Skin epidermis (tissue), 12 donors: ENCODE measurements at regions not wholly inside any gene's neighbourhood (a gene's known extent, or its start where the extent isn't known, plus 50 kb on each side); places are given as distances from the start of the nearest gene placed in this dataset.
A peak's percentile ranks its signal among the peaks of the same experiment; 100 is the strongest.
"Not testable (repeated sequence)": the region's sequence is repeated elsewhere in the genome, so short reads cannot be mapped to it uniquely, and the experiment has no call there.

Source experiments
- H3K27ac ChIP-seq, 21 experiments: fragments of 200-600 bp; sonication (generic) in 11 of 21; one replicate each; pipeline ENCODE4 v1.5.0; 2020; ENCODE audit warnings: mild to moderate bottlenecking in 3 of 21, inconsistent platforms in 2 of 21, moderate library complexity in 2 of 21
- H3K4me3 ChIP-seq, 7 experiments: fragments of 200-600 bp; sonication (generic) in 2 of 7; one replicate each; pipeline ENCODE4 v1.5.0; 2020; ENCODE audit warnings: inconsistent platforms in 2 of 7, mild to moderate bottlenecking in 2 of 7, moderate library complexity in 1 of 7

GRCh38 chr11:8768625-8769333 lies 86.2 kb downstream of the RPL27A start:
- Histone ChIP-seq H3K27ac (peak overlapping the region in 3 of 21 experiments; percentile 15 to 70 (median 60)), H3K4me3 (no peak overlapping the region)

DNA sequence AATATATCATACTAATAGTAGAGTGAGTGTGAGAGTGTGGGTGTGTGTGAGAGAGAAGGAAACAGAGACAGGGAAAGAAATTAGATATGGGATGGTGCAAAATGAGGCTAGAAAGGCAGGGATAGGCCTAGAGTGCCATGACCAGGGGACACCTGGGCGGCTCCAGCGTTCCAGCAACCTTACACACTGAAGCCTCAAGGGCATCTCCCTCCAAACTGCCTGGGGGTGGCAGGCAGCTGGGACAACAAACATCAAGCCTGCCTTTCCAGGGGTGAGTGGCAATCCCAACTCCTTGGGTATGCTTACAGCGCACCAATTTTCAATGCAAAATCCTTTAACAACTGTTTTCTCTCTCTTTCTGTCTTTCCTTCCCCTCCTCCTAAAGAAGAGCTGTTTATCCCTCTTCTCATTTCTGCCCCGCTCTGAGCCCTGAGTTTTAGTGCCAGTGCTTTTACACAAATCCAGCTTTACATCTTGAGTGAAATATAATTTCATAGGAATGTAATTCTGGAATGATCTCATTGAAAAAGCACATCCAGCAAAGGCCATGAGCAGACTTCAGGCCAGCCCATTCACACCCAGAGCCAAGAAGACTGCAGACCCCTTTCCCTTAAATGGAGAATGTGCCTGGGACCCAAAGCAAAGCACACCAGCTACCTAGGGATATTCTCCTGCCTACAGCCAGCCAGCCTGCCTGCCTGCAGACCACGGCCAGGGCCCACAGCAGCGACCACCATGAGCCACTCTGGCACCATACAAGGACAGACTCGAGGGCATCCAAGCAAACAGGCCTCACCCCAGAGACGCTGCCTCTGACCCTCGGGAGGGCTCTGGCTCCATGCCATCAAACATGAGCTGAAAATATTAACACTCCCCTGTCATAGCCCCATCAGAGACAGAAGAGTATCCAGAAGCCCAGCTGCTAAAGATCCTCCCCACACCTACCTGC lies 90.3 kb downstream of the RPL27A start:
- peak overlapping the region in 8 of 21 experiments; percentile 11 to 67 (median 45) for H3K27ac ChIP-seq
- no peak overlapping the region for H3K4me3 ChIP-seq

DNA sequence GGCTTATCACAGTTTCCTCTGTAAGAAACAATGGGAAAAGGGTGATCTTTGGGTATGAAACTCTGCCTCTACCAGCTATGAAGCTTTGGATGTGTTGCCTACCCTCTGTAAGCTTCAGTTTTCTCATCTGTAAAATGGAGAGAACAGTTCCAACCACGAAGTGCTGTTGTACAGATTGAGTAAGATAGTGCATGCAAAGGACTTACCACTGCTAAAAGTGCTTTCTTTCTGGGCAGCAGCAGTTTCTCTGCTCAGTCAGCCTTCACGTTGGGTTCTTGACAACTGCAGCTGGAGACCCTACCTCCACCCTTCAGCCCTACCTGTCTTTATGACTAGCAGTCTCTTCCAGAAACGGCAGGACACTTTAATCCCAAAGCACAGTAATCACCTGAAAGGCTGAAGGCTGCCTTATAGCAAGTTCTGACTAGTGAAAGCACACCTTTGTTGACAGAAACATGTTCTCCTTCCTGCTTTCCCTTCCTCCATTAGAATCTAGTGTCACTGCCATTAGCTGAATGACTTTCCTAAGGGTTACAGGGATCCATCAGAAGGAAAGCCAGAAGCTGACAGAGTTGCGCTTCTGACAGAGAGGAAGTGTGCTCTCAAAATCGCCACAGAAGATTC lies 91.4 kb downstream of the RPL27A start:
- Histone ChIP-seq H3K4me3 (no peak overlapping the region), H3K27ac (peak overlapping the region in 13 of 21 experiments; percentile 19 to 67 (median 56))

GRCh38 chr11:8774916-8775315 lies 92.3 kb downstream of the RPL27A start:
- H3K27ac ChIP-seq, result peak overlapping the region in 9 of 21 experiments; percentile 10 to 67 (median 55)
- not testable (repeated sequence) for H3K4me3 ChIP-seq

DNA sequence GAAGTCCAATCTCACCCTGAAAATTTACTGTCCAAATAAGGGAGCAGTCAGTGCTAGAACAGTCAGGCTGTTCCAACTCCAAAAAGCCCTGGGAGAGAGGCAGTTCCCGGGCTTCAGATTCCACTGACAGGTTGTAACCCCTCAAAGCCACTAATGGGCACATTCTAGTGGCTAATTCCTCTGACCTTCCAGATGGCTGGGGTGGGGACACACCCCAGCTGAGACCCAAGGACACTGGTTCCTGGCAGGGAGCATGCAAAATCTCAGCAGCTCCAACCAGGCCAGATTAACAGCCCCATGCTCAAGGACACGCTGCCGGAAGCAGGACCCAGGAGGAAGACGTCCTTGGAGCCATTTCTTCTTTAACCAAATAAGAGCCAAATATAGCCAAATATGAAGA lies 92.7 kb downstream of the RPL27A start:
- no peak overlapping the region for H3K4me3 ChIP-seq
- peak overlapping the region in 6 of 21 experiments; percentile 10 to 69 (median 54) for H3K27ac ChIP-seq

DNA sequence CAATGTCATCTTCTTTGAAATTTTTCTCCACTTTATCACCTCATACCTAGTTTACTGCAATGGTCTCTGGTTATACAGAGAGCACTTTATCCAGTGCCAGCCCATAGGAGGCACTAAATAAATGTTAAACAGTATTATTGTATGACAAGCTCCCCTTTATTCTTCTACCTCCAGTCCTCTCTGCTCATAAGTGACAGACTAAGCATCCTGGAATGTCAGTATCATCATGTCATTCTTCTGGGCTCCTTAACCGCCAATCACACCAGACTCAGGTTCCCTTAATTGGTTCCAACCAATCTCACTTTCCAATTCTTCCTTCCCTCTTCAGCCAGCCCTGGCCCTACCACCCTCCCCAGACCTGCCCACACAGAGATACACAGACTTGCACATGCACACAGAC lies 93.1 kb downstream of the RPL27A start:
- Histone ChIP-seq H3K27ac (peak overlapping the region in 4 of 21 experiments; percentile 10 to 69 (median 31)), H3K4me3 (no peak overlapping the region)

- Histone ChIP-seq H3K27ac (peak overlapping the region in 3 of 21 experiments; percentile 18 to 69 (median 50)), H3K4me3 (no peak overlapping the region)
These were observed 93.6 kb downstream of the RPL27A start for GRCh38 chr11:8776209-8776608.

GRCh38 chr11:8777907-8778767 lies 95.5 kb downstream of the RPL27A start:
- Histone ChIP-seq H3K4me3 (no peak overlapping the region), H3K27ac (peak overlapping the region in 15 of 21 experiments; percentile 2 to 75 (median 40))

DNA sequence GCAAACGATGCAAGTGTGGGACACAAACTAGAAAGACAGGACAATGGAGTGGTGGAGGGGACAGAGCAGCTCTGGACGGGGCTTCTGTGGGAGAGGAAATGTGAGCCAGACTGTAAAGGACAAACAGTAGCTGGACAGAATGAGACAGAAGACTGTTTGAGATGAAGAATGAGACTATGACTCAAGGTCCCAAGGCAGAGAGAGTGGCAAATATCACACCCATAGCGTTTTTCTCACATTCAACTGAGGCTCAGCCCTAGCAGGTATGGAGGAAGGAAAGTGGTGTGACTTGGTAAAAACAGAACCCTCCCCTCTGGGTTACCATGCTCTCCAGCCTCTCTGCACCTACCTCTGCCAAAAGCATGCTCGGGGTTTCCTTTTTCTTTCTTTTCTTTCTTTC lies 96.5 kb downstream of the RPL27A start:
- Histone ChIP-seq H3K27ac (peak overlapping the region in 10 of 21 experiments; percentile 2 to 75 (median 62)), H3K4me3 (no peak overlapping the region)

- no peak overlapping the region for H3K4me3 ChIP-seq
- H3K27ac ChIP-seq, result peak overlapping the region in 5 of 21 experiments; percentile 12 to 74 (median 46)
These were observed 97.1 kb downstream of the RPL27A start for GRCh38 chr11:8779732-8780131.

GRCh38 chr11:8784954-8785353 lies 102.4 kb downstream of the RPL27A start:
- no peak overlapping the region for H3K4me3 ChIP-seq
- H3K27ac ChIP-seq, result no peak overlapping the region

- Histone ChIP-seq H3K27ac (no peak overlapping the region), H3K4me3 (no peak overlapping the region)
These were observed 102.9 kb downstream of the RPL27A start for GRCh38 chr11:8785457-8785856.

GRCh38 chr11:8785998-8786397 lies 103.4 kb downstream of the RPL27A start:
- H3K27ac ChIP-seq, result no peak overlapping the region

DNA sequence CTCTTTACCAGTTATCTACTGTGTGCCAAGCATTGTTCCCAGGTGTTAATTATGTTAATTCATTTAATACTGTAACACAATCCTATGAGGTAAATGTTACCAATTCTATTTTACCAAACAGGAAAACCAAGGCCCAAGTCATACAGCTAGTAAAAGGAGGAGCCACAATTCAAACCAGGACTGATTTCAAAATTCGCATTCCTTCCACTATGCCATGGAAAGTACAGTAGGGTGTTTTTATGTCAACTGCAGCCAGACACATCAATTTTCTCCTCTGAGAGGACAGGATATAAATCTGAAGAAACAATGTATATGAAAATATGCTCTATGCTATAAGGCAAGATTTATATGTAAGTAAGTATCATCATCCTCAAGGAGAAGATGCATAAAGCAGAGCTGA lies 104.3 kb downstream of the RPL27A start:
- Histone ChIP-seq H3K27ac (peak overlapping the region in 2 of 21 experiments; percentile 28 to 31), H3K4me3 (no peak overlapping the region)

More at GRCh38 chr11:8785998-8786397, 103.4 kb downstream of the RPL27A start:
- H3K4me3 ChIP-seq, result no peak overlapping the region

GRCh38 chr11:8787372-8787771 lies 104.8 kb downstream of the RPL27A start:
- peak overlapping the region in 2 of 21 experiments; percentile 28 to 31 for H3K27ac ChIP-seq

DNA sequence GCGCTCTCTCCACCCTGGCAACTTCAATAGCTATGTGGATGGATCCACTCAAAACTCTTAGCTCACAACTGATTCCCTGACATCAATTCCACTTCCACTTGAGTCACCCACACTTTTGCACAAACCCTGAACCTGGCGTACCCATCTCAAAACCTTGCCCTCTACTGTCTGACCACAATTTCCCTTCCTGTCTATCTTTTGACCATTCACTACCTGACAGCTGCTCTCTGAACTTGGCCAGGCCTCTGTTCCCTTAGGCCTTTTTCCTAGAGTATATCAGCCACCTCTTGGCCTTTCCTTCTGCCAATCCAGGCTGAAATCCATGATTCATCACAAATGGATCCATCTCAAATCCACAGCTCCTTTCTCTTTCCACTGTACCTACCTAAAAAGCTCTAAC lies 106.0 kb downstream of the RPL27A start:
- Histone ChIP-seq H3K27ac (no peak overlapping the region), H3K4me3 (no peak overlapping the region)

More at GRCh38 chr11:8787372-8787771, 104.8 kb downstream of the RPL27A start:
- no peak overlapping the region for H3K4me3 ChIP-seq

- no peak overlapping the region for H3K27ac ChIP-seq
- no peak overlapping the region for H3K4me3 ChIP-seq
These were observed 107.3 kb downstream of the RPL27A start for GRCh38 chr11:8789864-8790263.

GRCh38 chr11:8790968-8791367 lies 108.4 kb downstream of the RPL27A start:
- no peak overlapping the region for H3K27ac ChIP-seq
- H3K4me3 ChIP-seq, result no peak overlapping the region

GRCh38 chr11:8792710-8793109 lies 110.1 kb downstream of the RPL27A start:
- no peak overlapping the region for H3K27ac ChIP-seq
- H3K4me3 ChIP-seq, result no peak overlapping the region
